Astrocyte (in vitro differentiated cells and primary cell): ENCODE measurements at regions not wholly inside any gene's neighbourhood (a gene's known extent, or its start where the extent isn't known, plus 50 kb on each side); places are given as distances from the start of the nearest gene placed in this dataset.
"Not testable (repeated sequence)": the region's sequence is repeated elsewhere in the genome, so short reads cannot be mapped to it uniquely, and the experiment has no call there.

Experiments
- DNase-seq: peaks from one replicate; pipeline ENCODE4 v3.0.0-alpha.2; 2010; ENCODE audit warnings: low read depth
- FAIRE-seq: peaks from 2 replicates; lab custom pipeline; 2011; peaks lifted over from hg19 to GRCh38; lab: Jason Lieb, UNC
- H2AFZ ChIP-seq: 2 replicates; pipeline ENCODE4 v1.6.0; 2012; ENCODE audit warnings: low read depth, low read length, inconsistent platforms
- H3K27ac ChIP-seq: 2 replicates; pipeline ENCODE4 v1.5.1; 2011; ENCODE audit warnings: low read depth, low read length, inconsistent platforms
- H3K27me3 ChIP-seq: 2 replicates; pipeline ENCODE4 v1.6.0; 2011; ENCODE audit warnings: low read length, inconsistent platforms; ENCODE audit not compliant: insufficient read depth
- H3K36me3 ChIP-seq: 2 replicates; pipeline ENCODE4 v1.5.1; 2011; ENCODE audit warnings: low read length, inconsistent platforms; ENCODE audit not compliant: insufficient read depth
- H3K4me1 ChIP-seq: 2 replicates; pipeline ENCODE4 v1.5.1; 2011; ENCODE audit warnings: low read length, inconsistent platforms; ENCODE audit not compliant: insufficient read depth
- H3K4me2 ChIP-seq: 2 replicates; pipeline ENCODE4 v1.6.0; 2012; ENCODE audit warnings: low read length, inconsistent platforms
- H3K4me3 ChIP-seq: 2 replicates; pipeline ENCODE4 v1.5.1; 2011; ENCODE audit warnings: low read depth, mild to moderate bottlenecking, low read length, inconsistent platforms; ENCODE audit not compliant: insufficient read depth
- H3K79me2 ChIP-seq: 2 replicates; pipeline ENCODE4 v1.6.0; 2012; ENCODE audit warnings: mild to moderate bottlenecking, low read length, inconsistent platforms; ENCODE audit not compliant: insufficient read depth
- H3K9ac ChIP-seq: 2 replicates; pipeline ENCODE4 v1.6.0; 2012; ENCODE audit warnings: mild to moderate bottlenecking, low read length, inconsistent platforms
- H3K9me3 ChIP-seq: 2 replicates; pipeline ENCODE4 v1.5.1; 2012; ENCODE audit warnings: low read depth, mild to moderate bottlenecking, low read length, inconsistent platforms; ENCODE audit not compliant: insufficient read depth
- H4K20me1 ChIP-seq: 2 replicates; pipeline ENCODE4 v1.6.0; 2012; ENCODE audit warnings: low read length, inconsistent platforms; ENCODE audit not compliant: insufficient read depth
- H3K27ac Mint-ChIP-seq: one replicate; pipeline ENCODE4 v1.8.0; 2021; ENCODE audit warnings: mild to moderate bottlenecking, mixed read lengths; ENCODE audit not compliant: unreplicated experiment
- H3K27me3 Mint-ChIP-seq: one replicate; pipeline ENCODE4 v1.8.0; 2021; ENCODE audit warnings: low read depth, mixed read lengths; ENCODE audit not compliant: unreplicated experiment
- H3K36me3 Mint-ChIP-seq: one replicate; pipeline ENCODE4 v1.8.0; 2021; ENCODE audit warnings: low read depth, mixed read lengths; ENCODE audit not compliant: unreplicated experiment
- H3K4me1 Mint-ChIP-seq: one replicate; pipeline ENCODE4 v1.8.0; 2021; ENCODE audit warnings: low read depth, mixed read lengths; ENCODE audit not compliant: unreplicated experiment
- H3K4me3 Mint-ChIP-seq: one replicate; pipeline ENCODE4 v1.8.0; 2021; ENCODE audit warnings: mild to moderate bottlenecking, moderate library complexity, mixed read lengths; ENCODE audit not compliant: unreplicated experiment
- H3K9me3 Mint-ChIP-seq: one replicate; pipeline ENCODE4 v1.8.0; 2021; ENCODE audit warnings: mild to moderate bottlenecking, mixed read lengths; ENCODE audit not compliant: unreplicated experiment
- EZH2 ChIP-seq: IDR thresholded peaks from 2 replicates; pipeline ENCODE4 v1.6.1; 2012; ENCODE audit warnings: mild to moderate bottlenecking, low read length, inconsistent platforms; ENCODE audit not compliant: insufficient read depth
- TF ChIP-seq, protein P1 (sequence below): IDR thresholded peaks from 2 replicates; pipeline ENCODE4 v1.5.1; 2011; ENCODE audit warnings: low read depth, mild to moderate bottlenecking, inconsistent platforms, low read length, moderate library complexity; ENCODE audit not compliant: insufficient read depth

- no peak for TF ChIP-seq EZH2
- TF ChIP-seq, protein P1, sequence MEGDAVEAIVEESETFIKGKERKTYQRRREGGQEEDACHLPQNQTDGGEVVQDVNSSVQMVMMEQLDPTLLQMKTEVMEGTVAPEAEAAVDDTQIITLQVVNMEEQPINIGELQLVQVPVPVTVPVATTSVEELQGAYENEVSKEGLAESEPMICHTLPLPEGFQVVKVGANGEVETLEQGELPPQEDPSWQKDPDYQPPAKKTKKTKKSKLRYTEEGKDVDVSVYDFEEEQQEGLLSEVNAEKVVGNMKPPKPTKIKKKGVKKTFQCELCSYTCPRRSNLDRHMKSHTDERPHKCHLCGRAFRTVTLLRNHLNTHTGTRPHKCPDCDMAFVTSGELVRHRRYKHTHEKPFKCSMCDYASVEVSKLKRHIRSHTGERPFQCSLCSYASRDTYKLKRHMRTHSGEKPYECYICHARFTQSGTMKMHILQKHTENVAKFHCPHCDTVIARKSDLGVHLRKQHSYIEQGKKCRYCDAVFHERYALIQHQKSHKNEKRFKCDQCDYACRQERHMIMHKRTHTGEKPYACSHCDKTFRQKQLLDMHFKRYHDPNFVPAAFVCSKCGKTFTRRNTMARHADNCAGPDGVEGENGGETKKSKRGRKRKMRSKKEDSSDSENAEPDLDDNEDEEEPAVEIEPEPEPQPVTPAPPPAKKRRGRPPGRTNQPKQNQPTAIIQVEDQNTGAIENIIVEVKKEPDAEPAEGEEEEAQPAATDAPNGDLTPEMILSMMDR, result no peak
- Histone ChIP-seq H3K27me3 (no peaks in the 10 kb centered on the region), H4K20me1 (no peaks in the 10 kb centered on the region), H3K4me2 (no peak overlapping the region), H3K9me3 (no peaks in the 10 kb centered on the region), H3K79me2 (no peaks in the 10 kb centered on the region), H3K4me1 (no peaks in the 10 kb centered on the region), H3K36me3 (no peaks in the 10 kb centered on the region), H3K4me3 (no peak overlapping the region), H3K27ac (no peak overlapping the region), H3K9ac (no peak overlapping the region), H2AFZ (no peak overlapping the region)
- DNase-seq, result no peak
- H3K4me1 Mint-ChIP-seq, result no peaks in the 10 kb centered on the region
- H3K27me3 Mint-ChIP-seq, result no peaks in the 10 kb centered on the region
- no peaks in the 10 kb centered on the region for H3K36me3 Mint-ChIP-seq
- no peak overlapping the region for H3K4me3 Mint-ChIP-seq
- no peak for FAIRE-seq
- H3K27ac Mint-ChIP-seq, result no peak overlapping the region
- H3K9me3 Mint-ChIP-seq, result peaks cover 5% of the 10 kb centered on the region
These were observed 322.6 kb downstream of the MEX3B start for GRCh38 chr15:81723113-81723651.

DNA sequence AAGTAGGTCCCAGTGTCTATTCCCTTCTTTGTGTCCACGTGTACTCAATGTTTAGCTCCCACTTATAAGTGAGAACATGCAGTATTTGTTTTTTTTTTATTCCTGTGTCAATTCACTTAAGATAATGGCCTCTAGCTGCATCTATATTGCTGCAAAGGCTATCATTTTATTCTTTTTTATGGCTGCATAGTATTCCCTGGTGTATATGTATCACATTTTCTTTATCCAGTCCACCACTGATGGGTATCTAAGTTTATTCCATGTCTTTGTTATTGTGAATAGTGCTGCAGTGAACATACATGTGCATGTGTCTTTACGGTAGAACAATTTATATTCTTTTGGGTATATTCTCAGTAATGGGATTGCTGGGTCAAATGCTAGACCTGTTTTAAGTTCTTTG lies 329.4 kb downstream of the MEX3B start:
- not testable (repeated sequence) for H3K27ac ChIP-seq, H3K9ac ChIP-seq, DNase-seq, H3K79me2 ChIP-seq, H3K27ac Mint-ChIP-seq, H3K4me2 ChIP-seq, H3K4me1 ChIP-seq, H3K4me3 ChIP-seq, H3K4me1 Mint-ChIP-seq, H3K4me3 Mint-ChIP-seq, H3K27me3 ChIP-seq, H3K36me3 Mint-ChIP-seq, H4K20me1 ChIP-seq, H3K27me3 Mint-ChIP-seq, H2AFZ ChIP-seq, H3K36me3 ChIP-seq, FAIRE-seq, H3K9me3 ChIP-seq, H3K9me3 Mint-ChIP-seq

DNA sequence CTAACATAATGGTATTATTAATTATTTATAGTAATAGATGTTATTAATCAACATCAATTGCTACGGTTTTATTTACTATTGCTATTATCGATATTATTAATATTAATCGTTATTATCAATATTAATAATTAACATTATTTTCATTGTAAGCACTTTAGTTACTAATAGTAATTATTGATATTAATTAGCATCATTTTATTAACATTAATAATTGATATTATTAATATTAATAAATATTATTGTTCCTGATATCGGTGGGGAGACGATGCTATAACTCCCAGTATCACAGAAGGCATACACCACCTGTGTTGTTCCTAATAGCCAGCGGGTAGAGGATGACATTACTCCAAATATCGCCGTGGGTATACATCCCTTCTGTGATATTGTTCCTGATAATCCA lies 335.5 kb downstream of the MEX3B start:
- Histone ChIP-seq H3K36me3 (no peaks in the 10 kb centered on the region), H3K9ac (no peak overlapping the region), H3K27me3 (no peaks in the 10 kb centered on the region), H4K20me1 (no peaks in the 10 kb centered on the region), H3K79me2 (no peaks in the 10 kb centered on the region), H3K4me3 (no peak overlapping the region), H2AFZ (no peak overlapping the region), H3K4me1 (no peaks in the 10 kb centered on the region), H3K9me3 (no peaks in the 10 kb centered on the region), H3K4me2 (no peak overlapping the region), H3K27ac (no peak overlapping the region)
- Mint-ChIP-seq H3K27ac (no peak overlapping the region), H3K36me3 (no peaks in the 10 kb centered on the region), H3K27me3 (no peaks in the 10 kb centered on the region), H3K4me3 (no peak overlapping the region), H3K4me1 (no peaks in the 10 kb centered on the region), H3K9me3 (no peaks in the 10 kb centered on the region)
- TF ChIP-seq, protein P1, result no peak
- no peak for TF ChIP-seq EZH2
- FAIRE-seq (no peak), DNase-seq (no peak)

DNA sequence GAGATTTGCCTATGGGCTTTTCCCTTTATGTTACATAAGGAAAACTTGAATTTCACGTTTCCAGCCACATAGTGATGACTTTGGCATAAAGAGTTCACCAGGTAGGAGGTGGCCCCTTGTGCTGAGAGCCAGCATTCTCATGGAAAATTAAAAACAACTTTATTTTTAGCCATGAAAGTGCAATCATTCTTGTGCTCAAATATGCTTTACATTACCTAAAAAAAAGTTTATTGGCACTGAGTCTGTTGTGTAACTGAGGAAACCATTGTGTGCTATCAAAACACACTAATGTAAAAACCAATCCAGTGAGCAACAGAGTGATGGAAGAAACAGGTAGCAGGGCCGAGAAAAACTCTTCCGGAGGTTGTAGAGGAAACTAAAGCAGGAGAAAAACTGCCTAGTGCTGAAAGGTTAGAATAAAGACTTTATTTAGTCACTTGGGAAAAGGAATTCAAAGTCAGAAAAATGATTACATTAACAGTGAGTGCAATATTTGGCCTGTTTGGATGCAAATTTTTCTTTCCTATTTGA lies 332.9 kb upstream of the TMC3 start:
- H3K79me2 ChIP-seq, H3K4me1 ChIP-seq, H3K27ac Mint-ChIP-seq, H3K36me3 Mint-ChIP-seq, H4K20me1 ChIP-seq, H2AFZ ChIP-seq, FAIRE-seq, H3K9ac ChIP-seq, H3K4me3 Mint-ChIP-seq, H3K4me3 ChIP-seq, H3K9me3 Mint-ChIP-seq, H3K27ac ChIP-seq, H3K27me3 Mint-ChIP-seq, H3K4me2 ChIP-seq, H3K27me3 ChIP-seq, H3K9me3 ChIP-seq, H3K36me3 ChIP-seq, H3K4me1 Mint-ChIP-seq, DNase-seq: not testable (repeated sequence)

DNA sequence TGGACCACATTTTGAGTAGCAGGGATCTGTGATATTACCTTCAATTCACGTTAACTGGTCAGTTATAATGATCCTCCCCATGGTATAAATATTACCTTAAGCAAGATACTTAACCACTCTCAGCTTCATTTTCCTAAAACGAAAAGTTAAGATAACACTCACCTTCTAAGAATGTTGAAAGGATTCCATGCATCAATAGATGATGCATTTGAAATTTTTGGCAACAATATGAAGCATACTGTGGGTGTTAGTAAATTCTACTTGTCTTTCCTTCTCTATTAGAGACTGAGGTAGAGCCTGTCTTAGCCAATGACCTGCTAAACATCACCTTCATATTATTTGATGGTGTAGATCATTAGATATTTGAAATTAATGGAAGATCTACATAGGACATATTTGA lies 331.7 kb upstream of the TMC3 start:
- H4K20me1 ChIP-seq, H3K79me2 ChIP-seq, DNase-seq, H3K36me3 ChIP-seq, H3K4me1 ChIP-seq, H3K9me3 Mint-ChIP-seq, H3K4me3 ChIP-seq, H3K4me2 ChIP-seq, H3K9ac ChIP-seq, H3K4me1 Mint-ChIP-seq, H3K27me3 Mint-ChIP-seq, H3K27ac ChIP-seq, H3K9me3 ChIP-seq, H3K27me3 ChIP-seq, FAIRE-seq, H3K4me3 Mint-ChIP-seq, H3K27ac Mint-ChIP-seq, H3K36me3 Mint-ChIP-seq, H2AFZ ChIP-seq: not testable (repeated sequence)
